Fibroblast of lung (primary cell): ENCODE measurements at regions not wholly inside any gene's neighbourhood (a gene's known extent, or its start where the extent isn't known, plus 50 kb on each side); places are given as distances from the start of the nearest gene placed in this dataset.

Experiments
- EZH2 ChIP-seq: IDR thresholded peaks from 2 replicates; pipeline ENCODE4 v1.5.1; 2012; ENCODE audit warnings: low read length, control low read depth, mild to moderate bottlenecking; ENCODE audit errors: missing control alignments
- TF ChIP-seq, protein P1 (sequence below), 2 donors: IDR thresholded peaks in 1 of 2; conservative IDR thresholded peaks in 1 of 2; 1 replicate in 1 of 2; 2 replicates in 1 of 2; pipeline ENCODE4 v1.5.1; 2011 to 2012; ENCODE audit warnings: low read length in 2 of 2, control low read depth in 1 of 2, inconsistent platforms in 1 of 2, low read depth in 1 of 2, mild to moderate bottlenecking in 1 of 2

DNA sequence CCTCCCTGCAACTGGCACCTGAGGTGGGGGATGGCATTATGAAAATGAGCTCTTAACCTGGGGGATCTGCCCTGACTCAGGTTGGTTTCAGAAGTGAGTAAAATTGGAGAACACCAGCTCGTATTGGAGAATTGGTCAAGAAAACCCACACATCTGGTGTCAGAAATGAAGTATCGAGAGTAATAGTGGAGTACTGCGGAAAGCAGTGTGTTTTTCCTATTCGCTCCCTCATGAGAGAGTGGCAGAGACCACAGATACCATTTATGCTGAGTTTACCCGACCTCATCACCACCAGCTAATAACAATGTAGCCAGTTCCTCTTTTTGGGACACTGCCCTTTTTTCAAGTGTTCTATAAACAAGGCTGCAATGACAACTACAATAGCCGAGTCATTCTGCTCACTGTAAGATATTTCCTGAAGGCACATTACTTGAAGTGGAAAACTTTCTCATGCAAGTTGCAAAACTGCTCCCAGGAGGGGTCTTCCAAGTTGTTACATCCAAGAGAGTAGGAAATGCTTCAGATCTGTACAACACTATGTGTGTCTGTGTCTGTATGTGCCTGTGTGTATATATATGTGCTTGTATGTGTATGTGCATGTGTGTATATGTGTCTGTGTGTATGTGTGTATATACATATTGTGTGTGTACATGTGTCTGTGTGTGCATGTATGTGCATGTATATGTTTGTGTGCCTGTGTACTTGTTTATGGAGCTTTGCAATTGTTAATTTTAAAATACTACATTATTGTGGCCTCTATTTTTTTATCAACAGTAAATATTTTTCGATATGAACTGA lies 106.0 kb upstream of the CST7 start:
- TF ChIP-seq, protein P1, sequence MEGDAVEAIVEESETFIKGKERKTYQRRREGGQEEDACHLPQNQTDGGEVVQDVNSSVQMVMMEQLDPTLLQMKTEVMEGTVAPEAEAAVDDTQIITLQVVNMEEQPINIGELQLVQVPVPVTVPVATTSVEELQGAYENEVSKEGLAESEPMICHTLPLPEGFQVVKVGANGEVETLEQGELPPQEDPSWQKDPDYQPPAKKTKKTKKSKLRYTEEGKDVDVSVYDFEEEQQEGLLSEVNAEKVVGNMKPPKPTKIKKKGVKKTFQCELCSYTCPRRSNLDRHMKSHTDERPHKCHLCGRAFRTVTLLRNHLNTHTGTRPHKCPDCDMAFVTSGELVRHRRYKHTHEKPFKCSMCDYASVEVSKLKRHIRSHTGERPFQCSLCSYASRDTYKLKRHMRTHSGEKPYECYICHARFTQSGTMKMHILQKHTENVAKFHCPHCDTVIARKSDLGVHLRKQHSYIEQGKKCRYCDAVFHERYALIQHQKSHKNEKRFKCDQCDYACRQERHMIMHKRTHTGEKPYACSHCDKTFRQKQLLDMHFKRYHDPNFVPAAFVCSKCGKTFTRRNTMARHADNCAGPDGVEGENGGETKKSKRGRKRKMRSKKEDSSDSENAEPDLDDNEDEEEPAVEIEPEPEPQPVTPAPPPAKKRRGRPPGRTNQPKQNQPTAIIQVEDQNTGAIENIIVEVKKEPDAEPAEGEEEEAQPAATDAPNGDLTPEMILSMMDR (conservative IDR thresholded peaks at IDR 0.05 in 1 of 2, IDR thresholded peaks at IDR 0.05 in 1 of 2; ENCODE audit: low read depth in 1 of 2, low read length in 2 of 2): no peak
- no peak for TF ChIP-seq EZH2
